ENCODE measurements at regions not wholly inside any gene's neighbourhood (a gene's known extent, or its start where the extent isn't known, plus 50 kb on each side); places are given as distances from the start of the nearest gene placed in this dataset.

DNA sequence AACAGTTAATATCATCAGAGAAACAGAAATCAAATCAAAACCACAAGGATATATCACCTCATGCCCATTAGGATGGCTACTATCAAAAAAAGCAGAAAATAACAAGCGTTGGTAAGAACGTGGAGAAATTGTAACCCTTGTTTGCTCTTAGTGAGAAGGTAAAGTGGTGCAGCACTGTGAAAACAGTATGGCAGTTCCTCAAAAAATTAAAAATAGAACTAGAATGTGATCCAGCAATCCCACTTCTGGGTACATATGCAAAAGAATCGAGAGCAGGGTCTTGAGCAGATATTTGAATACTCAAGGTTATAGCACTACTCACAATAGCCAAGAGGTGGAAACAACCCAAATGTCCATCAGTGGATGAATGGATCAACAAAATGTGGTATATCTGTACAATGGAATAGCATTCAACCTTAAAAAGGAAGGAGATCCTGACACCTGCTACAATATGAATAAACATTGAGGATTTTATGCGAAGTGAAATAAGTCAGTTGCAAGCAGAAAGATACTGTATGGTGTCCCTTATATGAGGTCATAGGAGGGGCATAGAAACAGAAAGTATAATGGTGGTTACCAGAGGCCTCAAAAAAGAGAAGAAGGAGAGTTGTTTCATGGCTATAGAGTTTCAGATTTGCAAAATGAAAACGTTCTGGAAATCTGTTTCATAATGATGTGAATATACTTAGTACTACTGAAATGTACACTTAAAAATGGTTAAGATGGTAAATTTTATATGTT is 131.0 kb upstream of the EEA1 start:
- Histone ChIP-seq H3K4me3 (ENCODE audit: low read depth, low read length, poor library complexity, severe bottlenecking) (no peak overlapping the region), H2AFZ (ENCODE audit: low read length) (no peak overlapping the region), H3F3A (ENCODE audit: insufficient read depth, low read length) (no peaks in the 10 kb centered on the region), H4K20me1 (ENCODE audit: insufficient read depth, low read length) (no peaks in the 10 kb centered on the region), H3K9ac (ENCODE audit: low read length) (no peak overlapping the region), H3K36me3 (ENCODE audit: insufficient read depth, low read length) (no peaks in the 10 kb centered on the region), H3K9me2 (ENCODE audit: low read depth, low read length) (no peaks in the 10 kb centered on the region), H3K27ac (ENCODE audit: low read depth, low read length, poor library complexity, severe bottlenecking) (peak overlapping the region; percentile 64), H3K27me3 (ENCODE audit: insufficient read depth, low read length) (no peaks in the 10 kb centered on the region), H3K4me2 (ENCODE audit: low read length) (peak overlapping the region; percentile 43; the same call in 1 of the 2 replicates), H3K4me1 (ENCODE audit: insufficient read depth, low read length, severe bottlenecking) (peaks cover 26% of the 10 kb centered on the region), H3K79me2 (ENCODE audit: insufficient read depth, low read length) (no peaks in the 10 kb centered on the region), H3K9me3 (ENCODE audit: low read length) (no peaks in the 10 kb centered on the region)
- TF ChIP-seq, protein P1, sequence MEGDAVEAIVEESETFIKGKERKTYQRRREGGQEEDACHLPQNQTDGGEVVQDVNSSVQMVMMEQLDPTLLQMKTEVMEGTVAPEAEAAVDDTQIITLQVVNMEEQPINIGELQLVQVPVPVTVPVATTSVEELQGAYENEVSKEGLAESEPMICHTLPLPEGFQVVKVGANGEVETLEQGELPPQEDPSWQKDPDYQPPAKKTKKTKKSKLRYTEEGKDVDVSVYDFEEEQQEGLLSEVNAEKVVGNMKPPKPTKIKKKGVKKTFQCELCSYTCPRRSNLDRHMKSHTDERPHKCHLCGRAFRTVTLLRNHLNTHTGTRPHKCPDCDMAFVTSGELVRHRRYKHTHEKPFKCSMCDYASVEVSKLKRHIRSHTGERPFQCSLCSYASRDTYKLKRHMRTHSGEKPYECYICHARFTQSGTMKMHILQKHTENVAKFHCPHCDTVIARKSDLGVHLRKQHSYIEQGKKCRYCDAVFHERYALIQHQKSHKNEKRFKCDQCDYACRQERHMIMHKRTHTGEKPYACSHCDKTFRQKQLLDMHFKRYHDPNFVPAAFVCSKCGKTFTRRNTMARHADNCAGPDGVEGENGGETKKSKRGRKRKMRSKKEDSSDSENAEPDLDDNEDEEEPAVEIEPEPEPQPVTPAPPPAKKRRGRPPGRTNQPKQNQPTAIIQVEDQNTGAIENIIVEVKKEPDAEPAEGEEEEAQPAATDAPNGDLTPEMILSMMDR (IDR thresholded peaks at IDR 0.05; ENCODE audit: low read length): no peak
- TF ChIP-seq EZH2 (IDR thresholded peaks at IDR 0.05; ENCODE audit: borderline replicate concordance, low read length): no peak

DNA sequence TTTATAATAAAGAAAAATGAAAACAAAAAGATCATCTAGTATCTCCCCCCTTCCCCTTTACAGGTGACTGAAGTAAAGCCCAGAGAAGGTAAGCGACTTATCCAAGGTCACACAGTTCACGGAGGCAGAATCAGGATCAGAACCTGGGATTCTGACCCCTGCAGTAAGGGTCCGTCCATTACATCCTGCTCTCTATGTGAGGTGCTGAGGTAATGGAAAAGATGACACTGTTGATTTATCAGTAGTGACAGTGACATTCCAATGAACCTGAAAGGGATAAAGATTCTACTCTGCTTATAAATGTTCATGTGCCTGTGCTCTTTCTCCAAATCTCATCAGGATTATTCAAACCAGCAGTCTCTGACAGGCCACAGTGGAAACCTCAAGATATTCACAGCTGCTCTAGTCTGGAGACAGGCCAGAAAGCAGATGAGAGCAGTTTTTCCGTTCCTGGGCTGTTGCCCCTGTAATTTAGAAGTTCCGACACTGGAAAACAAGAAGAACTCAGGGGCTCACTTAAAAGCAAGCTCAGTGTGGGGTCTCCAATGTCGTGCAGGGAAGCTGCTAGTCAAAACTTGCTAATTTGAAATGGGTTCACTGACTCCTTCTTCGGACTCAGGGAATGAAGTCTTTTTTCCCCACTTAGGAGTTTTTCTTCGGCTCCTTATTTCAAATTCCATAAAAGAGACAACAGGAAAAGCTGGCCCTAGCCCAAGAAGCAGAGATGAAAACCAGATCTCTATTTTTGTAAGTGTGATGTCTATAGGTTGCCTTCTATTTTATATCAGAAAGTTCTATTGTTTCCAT is 131.8 kb upstream of the EEA1 start:
- H3K9ac ChIP-seq (ENCODE audit: low read length): no peak overlapping the region
- no peaks in the 10 kb centered on the region for H3K27me3 ChIP-seq (ENCODE audit: insufficient read depth, low read length)
- peak overlapping the region; percentile 64 for H3K27ac ChIP-seq (ENCODE audit: low read depth, low read length, poor library complexity, severe bottlenecking)
- H3F3A ChIP-seq (ENCODE audit: insufficient read depth, low read length): no peaks in the 10 kb centered on the region
- H3K4me2 ChIP-seq (ENCODE audit: low read length): peak overlapping the region; percentile 43
- peaks cover 26% of the 10 kb centered on the region for H3K4me1 ChIP-seq (ENCODE audit: insufficient read depth, low read length, severe bottlenecking)
- no peaks in the 10 kb centered on the region for H3K79me2 ChIP-seq (ENCODE audit: insufficient read depth, low read length)
- H3K36me3 ChIP-seq (ENCODE audit: insufficient read depth, low read length): no peaks in the 10 kb centered on the region
- H3K9me3 ChIP-seq (ENCODE audit: low read length): no peaks in the 10 kb centered on the region
- no peaks in the 10 kb centered on the region for H4K20me1 ChIP-seq (ENCODE audit: insufficient read depth, low read length)
- H3K9me2 ChIP-seq (ENCODE audit: low read depth, low read length): no peaks in the 10 kb centered on the region
- H3K4me3 ChIP-seq (ENCODE audit: low read depth, low read length, poor library complexity, severe bottlenecking): no peak overlapping the region
- no peak for TF ChIP-seq EZH2 (IDR thresholded peaks at IDR 0.05; ENCODE audit: borderline replicate concordance, low read length)
- TF ChIP-seq, protein P1 (IDR thresholded peaks at IDR 0.05; ENCODE audit: low read length): no peak
- no peak overlapping the region for H2AFZ ChIP-seq (ENCODE audit: low read length)

DNA sequence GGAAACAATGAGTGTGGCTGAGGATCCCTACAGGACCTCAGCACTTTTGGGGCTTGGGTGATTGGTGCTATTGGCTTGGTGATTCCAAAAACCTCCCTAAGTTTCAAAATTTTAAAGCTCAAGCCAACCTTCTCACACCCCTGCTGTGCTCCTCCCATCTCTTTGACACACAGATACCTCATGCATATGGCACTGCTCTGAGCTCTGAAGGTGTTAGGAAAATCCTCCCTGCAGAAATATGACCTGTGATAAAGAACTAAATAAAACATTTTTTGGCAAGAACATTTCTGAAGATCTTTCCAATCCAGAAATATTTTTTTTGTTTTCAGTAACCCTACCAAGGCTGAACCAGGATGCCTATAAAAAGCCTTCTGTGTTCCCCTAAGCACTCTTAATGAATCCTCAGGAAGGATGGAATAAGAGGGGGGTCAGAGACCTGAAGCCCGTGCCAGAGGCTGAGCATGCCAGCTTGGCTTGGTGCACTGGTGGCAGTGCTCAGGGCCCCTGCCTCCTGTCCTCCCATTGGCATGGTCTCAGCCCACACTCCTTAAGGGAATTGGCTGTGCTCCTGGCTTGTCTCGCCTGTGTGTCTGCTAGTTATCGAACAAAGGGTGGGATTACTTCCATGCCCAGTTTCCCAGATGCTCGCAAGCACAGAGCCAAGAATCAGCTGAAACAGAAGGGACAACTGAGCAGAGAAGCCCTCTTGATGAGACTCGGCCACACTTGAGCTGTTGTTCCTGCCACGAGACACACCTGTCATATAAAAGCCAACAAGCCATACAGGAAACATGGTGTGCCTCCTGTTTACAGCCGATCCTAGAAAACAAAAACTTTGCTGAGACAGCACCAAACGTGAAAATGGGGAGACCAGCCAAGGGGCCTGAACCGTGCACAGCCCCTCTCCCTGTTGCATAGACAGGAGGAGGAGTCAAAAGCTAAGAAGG is 132.7 kb upstream of the EEA1 start:
- Histone ChIP-seq H3F3A (ENCODE audit: insufficient read depth, low read length) (no peaks in the 10 kb centered on the region), H3K9me2 (ENCODE audit: low read depth, low read length) (no peaks in the 10 kb centered on the region), H3K4me3 (ENCODE audit: low read depth, low read length, poor library complexity, severe bottlenecking) (no peak overlapping the region), H3K9me3 (ENCODE audit: low read length) (no peaks in the 10 kb centered on the region), H3K79me2 (ENCODE audit: insufficient read depth, low read length) (no peaks in the 10 kb centered on the region), H3K27me3 (ENCODE audit: insufficient read depth, low read length) (no peaks in the 10 kb centered on the region), H3K4me2 (ENCODE audit: low read length) (peak overlapping the region; percentile 5; the same call in 1 of the 2 replicates), H3K36me3 (ENCODE audit: insufficient read depth, low read length) (no peaks in the 10 kb centered on the region), H3K9ac (ENCODE audit: low read length) (no peak overlapping the region), H4K20me1 (ENCODE audit: insufficient read depth, low read length) (no peaks in the 10 kb centered on the region), H3K27ac (ENCODE audit: low read depth, low read length, poor library complexity, severe bottlenecking) (no peak overlapping the region), H2AFZ (ENCODE audit: low read length) (no peak overlapping the region), H3K4me1 (ENCODE audit: insufficient read depth, low read length, severe bottlenecking) (peaks cover 26% of the 10 kb centered on the region)
- no peak for TF ChIP-seq EZH2 (IDR thresholded peaks at IDR 0.05; ENCODE audit: borderline replicate concordance, low read length)
- TF ChIP-seq, protein P1 (IDR thresholded peaks at IDR 0.05; ENCODE audit: low read length): no peak
